AG04449 (cell line): ENCODE measurements at regions not wholly inside any gene's neighbourhood (a gene's known extent, or its start where the extent isn't known, plus 50 kb on each side); places are given as distances from the start of the nearest gene placed in this dataset.

Source experiments
- CTCF ChIA-PET: fragments of 350-600 bp; formaldehyde crosslinking; extraction: SDS; loops from one replicate; lab custom pipeline; 2021; ENCODE audit warnings: antibody characterized with exemption; lab: Yijun Ruan, JAX
- POLR2A ChIA-PET: fragments of 400-600, 350-600 bp; formaldehyde crosslinking; extraction: SDS; loops from one replicate; lab custom pipeline; 2020; ENCODE audit warnings: antibody characterized with exemption, inconsistent platforms; lab: Yijun Ruan, JAX
- DNase-seq: peaks from one replicate; pipeline ENCODE4 v3.0.0-alpha.2; 2010; ENCODE audit warnings: low read depth, low spot score
- H3K4me3 ChIP-seq: 2 replicates; pipeline ENCODE4 v1.5.1; 2011; ENCODE audit warnings: low read depth, mild to moderate bottlenecking, control low read depth, low read length
- CTCF ChIP-seq: IDR thresholded peaks from one replicate; pipeline ENCODE4 v1.5.1; 2011; ENCODE audit warnings: mild to moderate bottlenecking, moderate library complexity, low read length, control low read depth, inconsistent platforms; ENCODE audit not compliant: insufficient read depth; ENCODE audit errors: missing control alignments

- no peak for DNase-seq
- ChIA-PET POLR2A (no interaction called here), CTCF (no interaction called here)
- TF ChIP-seq CTCF = no peak
- H3K4me3 ChIP-seq = no peak overlapping the region
Observed at GRCh38 chr5:60520451-60521227, 179.3 kb downstream of the DEPDC1B start.

GRCh38 chr5:60519372-60519771, 180.6 kb downstream of the DEPDC1B start:
- ChIA-PET CTCF (no interaction called here), POLR2A (no interaction called here)
- no peak overlapping the region for H3K4me3 ChIP-seq
- TF ChIP-seq CTCF = no peak
- no peak for DNase-seq

DNA sequence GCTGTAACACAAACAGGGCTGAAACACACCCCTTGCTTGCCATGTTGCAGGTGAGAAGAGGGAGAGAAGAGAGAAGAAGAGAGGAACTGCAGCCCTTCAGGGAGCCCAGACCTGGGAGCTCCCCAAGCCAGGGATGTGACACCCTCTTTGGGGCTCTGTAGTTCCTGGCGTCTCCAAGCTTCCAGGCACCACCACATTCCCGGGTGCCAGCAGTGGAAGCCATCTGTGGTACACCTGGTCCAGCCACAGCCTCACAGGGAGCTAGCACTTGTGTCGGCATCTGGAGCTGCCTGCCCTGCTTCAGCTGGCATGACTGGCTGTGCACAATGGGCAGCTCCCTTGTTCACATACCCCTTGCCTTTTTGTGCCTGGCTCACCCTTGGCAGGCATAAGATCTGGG, 182.1 kb downstream of the DEPDC1B start:
- TF ChIP-seq CTCF = no peak
- DNase-seq = no peak
- ChIA-PET CTCF (no interaction called here), POLR2A (no interaction called here)
- no peak overlapping the region for H3K4me3 ChIP-seq

DNA sequence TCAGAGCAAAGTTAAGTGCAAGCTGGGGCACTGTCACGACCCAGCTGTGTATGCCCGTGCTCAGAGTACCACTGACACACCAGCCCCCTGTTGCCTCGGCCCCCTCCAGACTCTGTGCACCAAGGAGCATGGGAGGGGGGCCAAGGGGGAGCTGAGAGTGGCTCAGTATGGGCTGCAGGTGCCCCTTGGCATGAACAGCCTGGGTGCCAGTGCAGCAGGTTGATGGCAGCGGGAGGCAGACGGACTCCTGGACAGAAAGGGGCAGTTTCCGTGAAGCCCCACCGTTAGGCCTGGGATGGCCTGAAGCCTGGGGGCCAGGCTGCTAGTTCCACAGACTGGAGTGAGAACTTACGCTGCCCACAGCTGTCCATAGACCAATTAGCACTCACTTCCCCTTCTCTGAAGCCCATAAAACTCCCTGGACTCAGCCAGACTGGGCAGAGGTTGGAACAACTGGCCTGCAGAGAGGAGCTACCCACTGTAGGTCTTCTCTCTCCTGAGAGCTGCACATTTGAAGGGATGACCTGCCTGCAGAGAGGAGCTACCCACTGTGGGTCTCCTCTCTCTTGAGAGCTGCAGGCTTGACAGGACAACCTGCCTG, 182.8 kb downstream of the DEPDC1B start:
- POLR2A ChIA-PET = no interaction called here
- TF ChIP-seq CTCF = no peak
- H3K4me3 ChIP-seq = no peak overlapping the region
- CTCF ChIA-PET = no interaction called here
- no peak for DNase-seq

GRCh38 chr5:60516688-60517087, 183.3 kb downstream of the DEPDC1B start:
- TF ChIP-seq CTCF = no peak
- CTCF ChIA-PET = no interaction called here

DNA sequence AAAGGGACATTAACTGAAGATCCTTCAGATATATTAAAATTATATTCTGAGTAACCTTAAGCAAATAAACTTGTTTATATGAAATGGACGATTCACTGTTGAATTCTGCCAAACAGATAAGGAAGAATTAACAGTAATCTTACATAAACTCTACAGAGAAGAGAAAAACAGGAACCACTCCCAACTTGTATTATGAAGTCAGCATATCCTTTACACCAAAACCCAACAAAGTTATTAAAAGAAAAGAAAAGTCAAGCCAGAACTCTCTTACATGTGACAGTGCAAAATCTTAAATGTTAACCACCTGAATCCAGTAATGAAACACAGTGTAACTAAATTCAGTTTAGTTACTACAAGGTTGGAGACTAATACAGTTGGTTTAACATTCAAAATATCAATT, 185.8 kb downstream of the DEPDC1B start:
- no peak for DNase-seq
- H3K4me3 ChIP-seq = no peak overlapping the region
- ChIA-PET CTCF (no interaction called here), POLR2A (no interaction called here)
- TF ChIP-seq CTCF = no peak

More at GRCh38 chr5:60516688-60517087, 183.3 kb downstream of the DEPDC1B start:
- no peak overlapping the region for H3K4me3 ChIP-seq
- POLR2A ChIA-PET = no interaction called here
- no peak for DNase-seq
